Keratinocyte (primary cell): ENCODE measurements at regions not wholly inside any gene's neighbourhood (a gene's known extent, or its start where the extent isn't known, plus 50 kb on each side); places are given as distances from the start of the nearest gene placed in this dataset.
"Not testable (repeated sequence)": the region's sequence is repeated elsewhere in the genome, so short reads cannot be mapped to it uniquely, and the experiment has no call there.

Source experiments
- DNase-seq: peaks from one replicate; pipeline ENCODE4 v3.0.0-alpha.2; 2011; ENCODE audit warnings: low read depth, missing footprints, low spot score
- FAIRE-seq: peaks from 2 replicates; lab custom pipeline; 2011; peaks lifted over from hg19 to GRCh38; lab: Jason Lieb, UNC
- H2AFZ ChIP-seq: 2 replicates; pipeline ENCODE4 v1.6.0; 2012; ENCODE audit warnings: low read length, control low read depth, inconsistent platforms; ENCODE audit not compliant: control insufficient read depth
- H3K27ac ChIP-seq: 2 replicates; pipeline ENCODE4 v1.5.1; 2011; ENCODE audit warnings: low read length; ENCODE audit not compliant: control insufficient read depth, insufficient read depth
- H3K27me3 ChIP-seq: 3 replicates; pipeline ENCODE4 v1.6.0; 2011; ENCODE audit warnings: low read length; ENCODE audit not compliant: control insufficient read depth, insufficient read depth; ENCODE audit errors: extremely low read depth
- H3K36me3 ChIP-seq, 2 experiments: 2 replicates in 1 of 2; 3 replicates in 1 of 2; pipeline ENCODE4 v1.5.1; 2011; ENCODE audit warnings: low read length in 2 of 2, mild to moderate bottlenecking in 1 of 2; ENCODE audit not compliant: control insufficient read depth in 2 of 2, insufficient read depth in 2 of 2; ENCODE audit errors: extremely low read depth in 1 of 2
- H3K4me1 ChIP-seq: 3 replicates; pipeline ENCODE4 v1.5.1; 2011; ENCODE audit warnings: low read length; ENCODE audit not compliant: control insufficient read depth, insufficient read depth; ENCODE audit errors: extremely low read depth
- H3K4me2 ChIP-seq: 3 replicates; pipeline ENCODE4 v1.6.0; 2011; ENCODE audit warnings: low read depth, low read length; ENCODE audit not compliant: control insufficient read depth, insufficient read depth; ENCODE audit errors: extremely low read depth
- H3K4me3 ChIP-seq, 3 experiments: fragments of 200-600 bp in 1 of 3; sonication (generic) in 1 of 3; 2 replicates in 2 of 3; 3 replicates in 1 of 3; pipeline ENCODE4 v1.5.1; 2011 to 2016; ENCODE audit warnings: low read length in 3 of 3, mild to moderate bottlenecking in 3 of 3, control low read depth in 2 of 3, inconsistent platforms in 1 of 3, low read depth in 1 of 3, mixed read lengths in 1 of 3, mixed run types in 1 of 3, moderate library complexity in 1 of 3; ENCODE audit not compliant: control insufficient read depth in 2 of 3, insufficient read depth in 2 of 3; ENCODE audit errors: extremely low read depth in 1 of 3
- H3K79me2 ChIP-seq: 2 replicates; pipeline ENCODE4 v1.6.0; 2012; ENCODE audit warnings: low read length; ENCODE audit not compliant: control insufficient read depth, insufficient read depth
- H3K9ac ChIP-seq: 3 replicates; pipeline ENCODE4 v1.6.0; 2011; ENCODE audit warnings: low read length; ENCODE audit not compliant: control insufficient read depth, insufficient read depth; ENCODE audit errors: extremely low read depth
- H3K9me1 ChIP-seq: 3 replicates; pipeline ENCODE4 v1.6.0; 2011; ENCODE audit warnings: low read length; ENCODE audit not compliant: control insufficient read depth, insufficient read depth; ENCODE audit errors: extremely low read depth
- H3K9me3 ChIP-seq: 2 replicates; pipeline ENCODE4 v1.5.1; 2012; ENCODE audit warnings: low read depth, low read length; ENCODE audit not compliant: control insufficient read depth
- H4K20me1 ChIP-seq: 3 replicates; pipeline ENCODE4 v1.6.0; 2011; ENCODE audit warnings: low read length; ENCODE audit not compliant: control insufficient read depth, insufficient read depth; ENCODE audit errors: extremely low read depth
- CTCF ChIP-seq, 3 experiments: IDR thresholded peaks in 1 of 3; conservative IDR thresholded peaks in 1 of 3; optimal IDR thresholded peaks in 1 of 3; 2 replicates in 2 of 3; 3 replicates in 1 of 3; pipeline versions ENCODE3 to v1.5.1; 2011; ENCODE audit warnings: low read length in 3 of 3, mild to moderate bottlenecking in 3 of 3, moderate library complexity in 2 of 3, control low read depth in 1 of 3, inconsistent platforms in 1 of 3; ENCODE audit not compliant: insufficient read depth in 2 of 3; ENCODE audit errors: extremely low read depth in 1 of 3
- EZH2 ChIP-seq: IDR thresholded peaks from one replicate; pipeline ENCODE4 v1.6.1; 2012; ENCODE audit warnings: inconsistent platforms, mild to moderate bottlenecking, low read length, moderate library complexity
- dilution Hi-C: fragments of 300-500 bp; cut with MboI; formaldehyde crosslinking; loops from one replicate; pipeline ENCODE4 v1.7.0; 2020; ENCODE audit warnings: low sequenced_read_pairs; ENCODE audit not compliant: extremely low pct_ligation_motif_present

GRCh38 chr3:139109271-139109670, 64.6 kb upstream of the PRR23C start:
- no peaks in the 10 kb centered on the region for H3K79me2 ChIP-seq
- no peaks in the 10 kb centered on the region for H3K36me3 ChIP-seq
- H3K4me2 ChIP-seq = no peak overlapping the region
- no peak overlapping the region for H3K9ac ChIP-seq
- no peak for DNase-seq
- no peak for FAIRE-seq
- H3K27ac ChIP-seq = no peak overlapping the region
- dilution Hi-C loops = loop anchor here (25.0 kb wide), 1 partner anchor 203 kb away; no protein-coding TSS in a partner anchor
- no peaks in the 10 kb centered on the region for H3K9me3 ChIP-seq
- TF ChIP-seq EZH2 (no peak), CTCF (optimal IDR thresholded peaks at IDR 0.05 in 1 of 3, IDR thresholded peaks at IDR 0.05 in 1 of 3, conservative IDR thresholded peaks at IDR 0.05 in 1 of 3; ENCODE audit: extremely low read depth in 1 of 3, insufficient read depth in 2 of 3, low read length in 3 of 3) (no peak)
- H4K20me1 ChIP-seq = no peaks in the 10 kb centered on the region
- no peaks in the 10 kb centered on the region for H3K9me1 ChIP-seq
- peaks cover 7% of the 10 kb centered on the region for H3K27me3 ChIP-seq
- H3K4me3 ChIP-seq = no peak overlapping the region
- H2AFZ ChIP-seq = no peak overlapping the region
- H3K4me1 ChIP-seq = no peaks in the 10 kb centered on the region

- Histone ChIP-seq H3K9ac (no peak overlapping the region), H3K79me2 (no peaks in the 10 kb centered on the region), H3K4me2 (no peak overlapping the region), H2AFZ (no peak overlapping the region), H3K9me3 (no peaks in the 10 kb centered on the region), H4K20me1 (no peaks in the 10 kb centered on the region), H3K9me1 (no peaks in the 10 kb centered on the region), H3K36me3 (no peaks in the 10 kb centered on the region), H3K4me1 (no peaks in the 10 kb centered on the region), H3K27me3 (peaks cover 7% of the 10 kb centered on the region), H3K27ac (no peak overlapping the region), H3K4me3 (no peak overlapping the region)
- DNase-seq = no peak
- dilution Hi-C loops = loop anchor here (10.0 to 25.0 kb wide), 2 partner anchors 55 to 202 kb away; no protein-coding TSS in a partner anchor
- no peak for FAIRE-seq
- TF ChIP-seq CTCF (optimal IDR thresholded peaks at IDR 0.05 in 1 of 3, IDR thresholded peaks at IDR 0.05 in 1 of 3, conservative IDR thresholded peaks at IDR 0.05 in 1 of 3; ENCODE audit: extremely low read depth in 1 of 3, insufficient read depth in 2 of 3, low read length in 3 of 3) (no peak), EZH2 (no peak)
These were observed 65.6 kb upstream of the PRR23C start for GRCh38 chr3:139110072-139110830.

GRCh38 chr3:139110929-139111328, 66.2 kb upstream of the PRR23C start:
- not testable (repeated sequence) for H3K9ac ChIP-seq, H3K9me3 ChIP-seq, H3K36me3 ChIP-seq, FAIRE-seq, H3K79me2 ChIP-seq, H2AFZ ChIP-seq, H3K27me3 ChIP-seq, H3K27ac ChIP-seq, DNase-seq, H3K4me2 ChIP-seq, H4K20me1 ChIP-seq, H3K4me1 ChIP-seq, H3K4me3 ChIP-seq, H3K9me1 ChIP-seq
- dilution Hi-C loops = loop anchor here (10.0 to 25.0 kb wide), 2 partner anchors 54 to 201 kb away; no protein-coding TSS in a partner anchor
